ENCODE measurements at regions not wholly inside any gene's neighbourhood (a gene's known extent, or its start where the extent isn't known, plus 50 kb on each side); places are given as distances from the start of the nearest gene placed in this dataset.

DNA sequence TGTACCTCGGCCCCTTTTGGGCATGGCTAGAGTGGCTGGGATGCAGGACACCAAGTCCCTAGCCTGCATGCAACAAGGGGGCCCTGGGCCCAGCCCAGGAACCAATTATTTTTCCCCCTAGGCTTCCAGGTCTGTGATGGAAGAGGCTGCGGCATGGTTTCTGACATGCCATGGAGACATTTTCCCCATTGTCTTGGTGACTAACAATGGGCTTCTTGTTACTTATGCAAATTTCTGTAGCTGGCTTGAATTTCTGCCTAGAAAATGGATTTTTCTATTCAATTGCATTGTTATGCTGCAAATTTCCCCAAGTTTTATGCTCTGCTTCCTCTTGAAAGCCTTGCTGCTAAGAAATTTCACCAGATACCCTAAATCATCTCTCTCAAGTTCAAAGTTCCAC, 1269.6 kb upstream of the CITED2 start:
- no peaks in the 10 kb centered on the region for H3K9me3 Mint-ChIP-seq (ENCODE audit: unreplicated experiment)
- H3K4me1 Mint-ChIP-seq (ENCODE audit: insufficient read depth, unreplicated experiment): no peaks in the 10 kb centered on the region
- no peak overlapping the region for H3K4me3 Mint-ChIP-seq (ENCODE audit: unreplicated experiment)
- no peaks in the 10 kb centered on the region for H3K27me3 Mint-ChIP-seq (ENCODE audit: insufficient read depth, unreplicated experiment)
- intact Hi-C loops (cut with micrococcal nuclease): no loop called here
- ChIA-PET CTCF (interaction anchor here (0.7 kb wide), 1 partner anchor 494 kb away, joined by 3 read pairs; no protein-coding TSS in a partner anchor), POLR2A (no interaction called here)
- no peaks in the 10 kb centered on the region for H3K36me3 Mint-ChIP-seq (ENCODE audit: insufficient read depth, unreplicated experiment)
- DNase-seq (ENCODE audit: unreplicated experiment): no peak
- BruUV-seq (replicated peaks): no TSS peak
- TF ChIP-seq, protein P1, sequence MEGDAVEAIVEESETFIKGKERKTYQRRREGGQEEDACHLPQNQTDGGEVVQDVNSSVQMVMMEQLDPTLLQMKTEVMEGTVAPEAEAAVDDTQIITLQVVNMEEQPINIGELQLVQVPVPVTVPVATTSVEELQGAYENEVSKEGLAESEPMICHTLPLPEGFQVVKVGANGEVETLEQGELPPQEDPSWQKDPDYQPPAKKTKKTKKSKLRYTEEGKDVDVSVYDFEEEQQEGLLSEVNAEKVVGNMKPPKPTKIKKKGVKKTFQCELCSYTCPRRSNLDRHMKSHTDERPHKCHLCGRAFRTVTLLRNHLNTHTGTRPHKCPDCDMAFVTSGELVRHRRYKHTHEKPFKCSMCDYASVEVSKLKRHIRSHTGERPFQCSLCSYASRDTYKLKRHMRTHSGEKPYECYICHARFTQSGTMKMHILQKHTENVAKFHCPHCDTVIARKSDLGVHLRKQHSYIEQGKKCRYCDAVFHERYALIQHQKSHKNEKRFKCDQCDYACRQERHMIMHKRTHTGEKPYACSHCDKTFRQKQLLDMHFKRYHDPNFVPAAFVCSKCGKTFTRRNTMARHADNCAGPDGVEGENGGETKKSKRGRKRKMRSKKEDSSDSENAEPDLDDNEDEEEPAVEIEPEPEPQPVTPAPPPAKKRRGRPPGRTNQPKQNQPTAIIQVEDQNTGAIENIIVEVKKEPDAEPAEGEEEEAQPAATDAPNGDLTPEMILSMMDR (IDR thresholded peaks at IDR 0.05; ENCODE audit: unreplicated experiment): no peak
- H3K27ac Mint-ChIP-seq (ENCODE audit: low read depth, unreplicated experiment): no peak overlapping the region

DNA sequence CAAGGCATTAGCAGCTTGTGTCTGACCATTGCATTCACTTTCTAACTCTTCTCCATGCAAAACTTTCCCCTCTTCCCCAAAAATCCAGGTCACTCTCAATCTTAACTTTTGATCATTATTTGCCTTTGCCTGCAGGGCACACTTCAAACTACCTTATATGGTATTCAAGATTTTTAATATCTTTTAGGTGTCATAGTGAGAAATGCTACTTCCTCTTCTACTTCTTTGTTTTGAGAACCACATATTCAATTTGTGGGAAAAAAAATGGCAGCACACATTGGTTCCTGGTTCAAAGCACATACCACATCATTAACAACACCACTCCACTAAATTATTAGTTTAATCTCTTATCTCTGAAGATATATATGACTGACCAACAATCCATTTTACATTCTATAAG, 1267.0 kb upstream of the CITED2 start:
- Mint-ChIP-seq H3K27me3 (ENCODE audit: insufficient read depth, unreplicated experiment) (no peaks in the 10 kb centered on the region), H3K27ac (ENCODE audit: low read depth, unreplicated experiment) (no peak overlapping the region), H3K4me1 (ENCODE audit: insufficient read depth, unreplicated experiment) (no peaks in the 10 kb centered on the region), H3K9me3 (ENCODE audit: unreplicated experiment) (no peaks in the 10 kb centered on the region), H3K4me3 (ENCODE audit: unreplicated experiment) (no peak overlapping the region), H3K36me3 (ENCODE audit: insufficient read depth, unreplicated experiment) (no peaks in the 10 kb centered on the region)
- no TSS peak for BruUV-seq (replicated peaks)
- intact Hi-C loops (cut with micrococcal nuclease): no loop called here
- ChIA-PET POLR2A (interaction anchor here (0.7 kb wide), 1 partner anchor 371 kb away, joined by 3 read pairs; no protein-coding TSS in a partner anchor), CTCF (no interaction called here)
- no peak for DNase-seq (ENCODE audit: unreplicated experiment)
- TF ChIP-seq, protein P1 (IDR thresholded peaks at IDR 0.05; ENCODE audit: unreplicated experiment): no peak

DNA sequence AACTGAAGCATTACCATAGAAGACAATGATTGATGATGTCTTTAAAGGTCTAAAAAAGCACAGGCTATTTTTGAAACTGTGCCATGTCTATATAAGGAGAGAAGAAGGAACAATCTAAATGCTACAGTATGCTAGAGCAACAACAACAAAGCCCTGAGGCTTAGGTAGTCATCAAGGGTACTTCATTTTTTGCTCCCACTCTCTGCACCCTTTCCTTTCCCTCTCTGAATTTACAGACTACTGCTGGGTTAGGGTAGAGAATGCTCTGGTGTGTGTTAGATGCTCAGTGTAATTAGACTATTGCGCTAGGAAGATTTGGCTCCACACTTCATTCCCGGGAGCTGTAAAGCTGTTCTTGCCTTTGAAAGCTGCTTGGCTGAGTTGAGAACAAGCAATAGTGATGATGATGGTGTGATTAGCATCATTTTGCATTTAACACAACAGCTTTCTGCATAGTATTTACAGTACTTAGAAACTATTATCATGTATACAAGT, 1262.5 kb upstream of the CITED2 start:
- ChIA-PET POLR2A (no interaction called here), CTCF (no interaction called here)
- Mint-ChIP-seq H3K9me3 (ENCODE audit: unreplicated experiment) (no peaks in the 10 kb centered on the region), H3K36me3 (ENCODE audit: insufficient read depth, unreplicated experiment) (no peaks in the 10 kb centered on the region), H3K4me3 (ENCODE audit: unreplicated experiment) (no peak overlapping the region), H3K27ac (ENCODE audit: low read depth, unreplicated experiment) (no peak overlapping the region), H3K4me1 (ENCODE audit: insufficient read depth, unreplicated experiment) (no peaks in the 10 kb centered on the region), H3K27me3 (ENCODE audit: insufficient read depth, unreplicated experiment) (no peaks in the 10 kb centered on the region)
- no TSS peak for BruUV-seq (replicated peaks)
- no peak for DNase-seq (ENCODE audit: unreplicated experiment)
- TF ChIP-seq, protein P1 (IDR thresholded peaks at IDR 0.05; ENCODE audit: unreplicated experiment): no peak
- intact Hi-C loops (cut with micrococcal nuclease): no loop called here

DNA sequence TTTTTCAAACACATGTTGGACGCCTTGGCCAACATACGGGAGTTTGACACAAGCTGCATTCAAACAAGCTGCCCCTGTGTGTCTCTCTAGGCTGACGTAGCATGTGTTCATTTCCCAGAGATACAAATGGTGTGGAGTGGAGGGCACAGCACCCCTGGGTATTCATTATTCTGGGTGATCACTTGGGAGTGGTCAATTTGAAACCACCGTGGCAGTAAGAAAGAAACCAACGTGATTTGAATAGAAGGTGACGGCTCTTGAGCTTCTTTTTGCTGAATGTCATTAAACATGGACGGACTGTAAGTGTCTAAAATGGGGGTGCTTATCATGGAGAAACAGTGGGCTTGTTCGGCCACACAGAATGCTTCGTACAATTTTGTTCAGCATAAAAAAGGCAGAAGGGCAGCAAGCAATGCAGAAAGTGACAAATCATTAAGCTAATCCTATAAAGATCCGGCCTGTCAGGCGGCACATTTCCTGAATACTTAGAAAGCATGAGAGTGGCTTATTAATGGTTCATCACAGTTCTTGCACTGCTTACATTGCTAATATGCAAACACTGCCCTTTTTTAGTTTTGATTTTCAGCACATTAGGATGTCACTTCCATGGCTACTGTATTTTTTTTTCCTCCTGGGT, 1261.9 kb upstream of the CITED2 start:
- Mint-ChIP-seq H3K9me3 (ENCODE audit: unreplicated experiment) (no peaks in the 10 kb centered on the region), H3K36me3 (ENCODE audit: insufficient read depth, unreplicated experiment) (no peaks in the 10 kb centered on the region), H3K27ac (ENCODE audit: low read depth, unreplicated experiment) (no peak overlapping the region), H3K4me3 (ENCODE audit: unreplicated experiment) (no peak overlapping the region), H3K27me3 (ENCODE audit: insufficient read depth, unreplicated experiment) (no peaks in the 10 kb centered on the region), H3K4me1 (ENCODE audit: insufficient read depth, unreplicated experiment) (no peaks in the 10 kb centered on the region)
- BruUV-seq (replicated peaks): no TSS peak
- no peak for DNase-seq (ENCODE audit: unreplicated experiment)
- ChIA-PET CTCF (no interaction called here), POLR2A (no interaction called here)
- intact Hi-C loops (cut with micrococcal nuclease): no loop called here
- TF ChIP-seq, protein P1 (IDR thresholded peaks at IDR 0.05; ENCODE audit: unreplicated experiment): no peak

Measured in MCF 10A (cell line).